HG03460 (cell line): ENCODE measurements at regions not wholly inside any gene's neighbourhood (a gene's known extent, or its start where the extent isn't known, plus 50 kb on each side); places are given as distances from the start of the nearest gene placed in this dataset.
"Not testable (repeated sequence)": the region's sequence is repeated elsewhere in the genome, so short reads cannot be mapped to it uniquely, and the experiment has no call there.

Experiments used
- ATAC-seq: cut with Tn5 transposase; IDR thresholded peaks from one replicate; pipeline ENCODE4 v1.9.1; 2021; ENCODE audit not compliant: unreplicated experiment

DNA sequence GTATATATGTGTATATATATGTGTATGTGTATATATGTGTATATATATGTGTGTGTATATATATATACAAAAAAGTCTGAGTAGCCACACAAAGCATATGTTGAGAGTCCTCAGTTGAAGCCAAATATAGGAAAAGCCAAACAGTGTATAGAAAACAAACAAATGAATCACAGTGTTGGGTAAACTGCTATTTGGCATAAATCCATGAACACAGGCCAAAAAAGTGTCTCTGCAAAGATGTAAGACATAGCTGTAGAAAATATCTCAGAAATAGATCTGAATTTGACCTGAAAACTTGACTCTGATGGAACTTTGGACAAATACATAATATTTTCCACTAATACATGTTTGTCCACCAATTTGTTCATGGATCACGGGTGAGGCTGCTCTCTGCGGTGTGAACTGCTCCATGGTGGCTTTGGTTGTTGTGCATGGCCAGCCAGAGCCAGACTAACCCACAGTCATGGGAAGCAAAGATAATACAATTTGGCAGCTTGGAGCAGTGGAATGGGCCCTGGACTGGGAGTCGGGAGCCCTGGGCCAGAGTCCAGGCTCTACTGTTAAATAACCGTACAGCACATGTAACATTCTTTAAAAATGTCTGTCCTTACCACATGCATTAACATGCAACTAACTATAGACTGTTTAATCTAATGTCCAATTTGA lies 76.9 kb upstream of the EED start:
- no peak for ATAC-seq

DNA sequence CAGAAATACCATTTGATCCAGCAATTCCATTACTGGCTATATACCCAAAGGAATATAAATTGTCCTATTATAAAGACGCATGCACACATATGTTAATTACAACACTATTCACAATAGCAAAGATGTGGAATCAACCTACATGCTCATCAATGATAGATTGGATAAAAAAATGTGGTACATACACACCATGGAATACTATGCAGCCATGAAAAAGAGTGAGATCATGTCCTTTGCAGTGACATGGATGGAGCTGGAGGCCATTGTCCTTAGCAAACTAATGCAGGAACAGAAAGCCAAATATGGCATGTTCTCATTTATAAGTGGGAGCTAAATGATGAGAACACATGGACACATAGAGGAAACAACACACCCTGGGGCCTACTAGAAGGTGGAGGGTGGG lies 78.3 kb upstream of the EED start:
- ATAC-seq: not testable (repeated sequence)

- no peak for ATAC-seq
These were observed 80.4 kb upstream of the EED start for GRCh38 chr11:86164106-86164505.

- ATAC-seq: not testable (repeated sequence)
These were observed 81.2 kb upstream of the EED start for GRCh38 chr11:86163221-86163876.

DNA sequence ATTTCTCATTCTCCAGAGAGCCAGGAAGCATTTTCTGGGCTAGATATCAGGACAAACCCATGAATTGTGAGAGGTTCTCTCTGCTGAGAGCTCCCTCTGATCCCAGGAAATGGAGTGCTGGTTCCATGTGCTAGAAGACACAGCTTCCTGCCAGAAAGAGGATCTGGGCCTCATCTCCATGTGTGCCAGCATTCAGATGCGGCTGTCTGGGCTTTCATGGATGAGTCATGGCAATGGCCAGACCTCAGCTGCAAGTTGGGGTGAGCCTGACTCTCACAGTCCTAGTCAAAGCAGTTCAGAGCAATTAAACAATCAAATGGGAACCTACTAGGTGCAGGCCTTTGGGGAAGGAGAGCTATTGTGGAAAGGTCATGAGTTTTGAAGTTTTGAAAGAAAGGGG lies 82.3 kb upstream of the EED start:
- ATAC-seq: no peak

DNA sequence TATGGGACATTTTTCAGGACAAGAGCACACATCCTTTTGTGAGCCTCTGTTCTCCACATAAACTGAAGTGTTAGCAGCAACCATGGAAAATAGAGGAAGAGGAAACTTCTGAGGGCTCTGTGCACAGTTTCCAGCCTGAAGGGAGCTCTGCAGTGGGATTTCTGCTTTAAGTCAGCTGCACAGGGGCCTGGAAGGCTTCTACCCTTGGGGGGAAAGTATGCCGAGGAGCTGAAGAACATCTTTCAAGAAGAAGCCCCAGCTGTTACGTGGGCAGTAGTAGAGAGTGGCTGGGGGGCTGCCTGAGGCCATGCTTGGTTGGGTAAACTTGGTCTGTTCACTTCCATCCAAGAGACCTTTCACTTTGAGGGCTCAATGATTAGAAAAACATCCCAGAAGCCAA lies 82.7 kb upstream of the EED start:
- ATAC-seq: no peak

DNA sequence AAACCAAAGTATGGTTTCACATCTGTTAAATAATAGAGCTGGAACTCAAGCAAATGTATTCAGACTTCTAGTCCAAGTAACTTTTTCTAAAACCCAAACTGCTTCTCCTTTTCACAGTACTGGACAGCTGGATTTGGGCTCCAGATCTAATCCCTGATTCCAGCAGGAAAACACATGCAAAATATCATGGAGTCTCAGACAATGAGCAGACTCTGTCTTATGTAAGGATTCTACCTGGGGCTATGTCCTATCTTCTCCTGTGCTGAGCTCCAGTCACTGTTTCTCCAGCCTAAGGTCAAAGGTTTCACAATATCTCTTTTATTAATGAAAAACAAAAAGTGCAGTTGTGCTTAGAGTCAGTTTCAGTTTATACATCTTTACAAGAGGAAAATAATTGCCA lies 83.2 kb upstream of the EED start:
- ATAC-seq: no peak

DNA sequence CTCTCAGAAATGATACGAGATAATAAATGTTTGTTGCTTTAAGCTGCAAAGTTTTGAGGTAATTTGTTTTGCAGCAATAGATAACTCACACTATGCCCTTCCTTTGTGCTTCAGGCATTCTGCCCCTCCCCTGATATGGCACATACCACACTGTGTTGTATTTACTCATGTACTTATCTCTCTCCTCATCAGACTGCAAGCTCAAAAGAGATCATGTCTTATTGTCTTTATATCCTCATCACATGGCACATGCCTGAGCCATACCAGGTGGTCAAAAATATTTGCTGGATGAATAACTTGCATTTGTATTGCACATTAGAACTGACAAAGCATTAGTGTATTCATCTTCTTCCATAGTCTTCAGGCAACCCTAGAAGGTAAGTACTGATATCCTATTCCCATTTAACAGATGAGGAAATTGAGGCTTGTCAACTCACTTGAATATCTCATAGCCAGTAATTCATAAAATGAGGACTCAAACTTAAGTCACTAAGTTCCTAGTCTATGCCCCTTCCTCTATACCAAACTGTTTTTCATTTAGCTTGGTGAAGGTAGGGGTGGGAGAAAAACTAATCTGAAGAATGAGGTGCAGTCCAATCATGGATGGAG lies 83.9 kb upstream of the EED start:
- no peak for ATAC-seq

DNA sequence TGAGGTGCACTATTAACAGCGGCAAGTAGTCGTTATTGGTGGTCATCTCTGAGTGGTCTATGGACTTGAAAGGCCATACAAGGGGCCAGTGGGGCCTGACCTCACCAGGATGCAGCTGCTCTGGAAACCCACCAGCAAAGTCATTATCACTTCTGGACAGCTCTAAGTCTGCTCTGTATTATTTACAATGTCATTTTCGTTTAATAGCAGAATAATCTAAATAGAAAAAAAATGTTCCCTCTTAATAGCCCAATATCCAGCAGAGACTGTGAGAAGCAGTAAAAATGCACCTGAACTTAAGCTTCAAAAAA lies 85.0 kb upstream of the EED start:
- ATAC-seq: no peak

DNA sequence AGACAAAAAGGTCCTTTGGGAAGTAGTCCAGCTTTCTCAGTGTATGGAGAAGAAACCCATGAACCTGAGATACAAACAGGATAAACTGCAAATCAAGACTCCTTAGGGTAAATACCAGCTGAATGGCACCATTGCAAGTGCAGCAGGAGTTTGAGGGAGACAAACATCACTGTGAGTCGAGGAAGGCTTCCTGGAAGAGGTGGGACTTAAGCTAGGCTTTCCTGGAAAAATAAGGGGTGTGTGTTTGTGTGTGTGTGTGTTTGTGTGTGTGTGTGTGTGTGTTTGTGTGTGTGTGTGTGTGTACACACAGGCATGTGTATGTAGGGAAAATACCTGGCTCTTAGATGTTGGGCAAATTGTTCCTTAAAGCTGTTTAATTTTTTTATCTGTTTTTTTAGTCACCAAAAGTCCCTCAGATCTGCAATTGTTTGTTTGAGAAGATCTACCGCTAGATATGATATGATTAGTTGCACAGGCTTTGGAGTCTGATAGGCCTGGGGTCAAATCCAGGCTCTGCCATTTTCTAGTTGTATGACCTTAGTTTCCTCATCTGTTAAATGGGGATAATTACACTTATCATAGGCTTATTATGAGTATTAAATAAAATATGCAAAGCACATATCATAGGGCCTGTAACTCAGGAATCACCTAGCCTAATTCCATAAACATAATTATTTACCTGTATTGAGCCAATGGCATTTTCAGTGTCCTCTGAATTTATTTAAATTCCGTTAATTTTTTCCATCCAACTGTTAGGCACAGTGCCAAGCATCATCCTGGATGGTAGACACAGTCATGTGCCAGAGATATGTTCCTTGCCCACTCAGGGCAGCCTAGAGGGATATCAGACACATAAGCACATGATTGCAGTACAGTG lies 85.6 kb upstream of the EED start:
- no peak for ATAC-seq

GRCh38 chr11:86157797-86158378 lies 86.7 kb upstream of the EED start:
- no peak for ATAC-seq

DNA sequence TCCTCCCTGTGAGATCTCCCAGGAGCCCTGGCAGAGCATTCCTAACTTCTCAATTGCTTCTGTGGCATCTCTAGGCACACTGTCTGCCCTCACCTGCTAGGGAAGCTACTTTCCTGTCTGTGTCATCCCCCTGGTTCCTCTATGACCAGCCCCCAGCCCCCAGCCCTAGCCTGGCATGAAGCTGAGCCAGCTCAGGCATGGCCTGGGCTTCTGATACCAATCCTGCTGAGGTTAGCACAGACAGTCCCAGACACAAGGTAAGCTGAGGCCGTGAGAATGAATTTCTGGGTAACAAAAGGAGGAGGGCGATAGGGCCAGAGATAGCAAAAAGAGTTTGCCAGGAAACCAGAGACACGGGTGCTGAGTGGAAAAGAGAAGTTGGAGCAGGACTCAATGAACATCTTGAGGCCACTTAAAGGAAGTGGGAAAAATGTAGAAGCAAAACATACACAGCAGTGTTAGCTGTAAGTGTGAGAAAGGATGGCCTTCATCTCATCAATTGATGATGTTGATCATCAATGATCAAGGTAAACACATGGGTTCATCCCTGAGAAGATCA lies 87.6 kb upstream of the PICALM start:
- ATAC-seq: no peak

- no peak for ATAC-seq
These were observed 86.4 kb upstream of the PICALM start for GRCh38 chr11:86155200-86155844.

GRCh38 chr11:86153439-86153838 lies 84.6 kb upstream of the PICALM start:
- ATAC-seq: no peak

GRCh38 chr11:86152901-86153300 lies 84.0 kb upstream of the PICALM start:
- ATAC-seq: no peak

DNA sequence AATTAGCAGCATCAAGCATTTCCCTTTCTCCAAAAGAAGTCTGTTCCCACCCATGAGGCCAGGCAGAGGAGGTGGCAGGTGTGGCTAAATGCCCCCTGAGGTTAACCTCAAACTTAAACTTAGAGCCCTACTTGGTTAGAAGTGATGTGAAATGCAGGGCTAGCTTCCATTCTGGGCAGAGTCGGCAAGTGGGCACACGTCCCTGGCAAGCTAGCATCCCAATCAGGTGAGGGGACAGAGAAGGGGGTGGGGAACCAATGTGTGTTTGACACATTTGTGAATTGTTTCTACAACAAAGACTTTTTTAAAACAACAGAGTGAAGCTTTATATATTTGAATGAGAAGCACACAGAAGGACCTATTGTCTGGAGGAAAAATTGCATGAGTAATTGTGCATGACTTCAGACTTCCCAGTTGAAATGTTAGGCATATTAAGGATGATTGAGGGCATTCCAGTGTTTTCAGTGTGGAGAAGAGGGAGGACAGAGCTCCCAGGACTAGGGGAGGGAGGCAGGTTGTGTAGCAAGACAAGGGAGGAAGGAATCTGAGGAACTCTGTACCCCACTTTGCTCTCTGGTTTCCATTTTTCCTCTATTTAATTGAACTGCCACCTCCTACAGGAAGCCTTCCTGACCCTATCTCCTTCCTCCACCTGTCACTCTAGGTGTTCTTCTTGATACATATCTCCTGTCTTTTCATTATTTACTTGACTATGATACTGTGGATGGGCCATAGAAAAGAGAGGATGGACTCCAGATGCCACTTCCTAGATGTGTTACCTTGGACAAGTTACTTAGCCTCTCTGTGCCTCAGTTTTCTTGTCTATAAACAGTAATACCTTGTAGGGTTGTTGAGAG lies 83.3 kb upstream of the PICALM start:
- ATAC-seq: no peak

DNA sequence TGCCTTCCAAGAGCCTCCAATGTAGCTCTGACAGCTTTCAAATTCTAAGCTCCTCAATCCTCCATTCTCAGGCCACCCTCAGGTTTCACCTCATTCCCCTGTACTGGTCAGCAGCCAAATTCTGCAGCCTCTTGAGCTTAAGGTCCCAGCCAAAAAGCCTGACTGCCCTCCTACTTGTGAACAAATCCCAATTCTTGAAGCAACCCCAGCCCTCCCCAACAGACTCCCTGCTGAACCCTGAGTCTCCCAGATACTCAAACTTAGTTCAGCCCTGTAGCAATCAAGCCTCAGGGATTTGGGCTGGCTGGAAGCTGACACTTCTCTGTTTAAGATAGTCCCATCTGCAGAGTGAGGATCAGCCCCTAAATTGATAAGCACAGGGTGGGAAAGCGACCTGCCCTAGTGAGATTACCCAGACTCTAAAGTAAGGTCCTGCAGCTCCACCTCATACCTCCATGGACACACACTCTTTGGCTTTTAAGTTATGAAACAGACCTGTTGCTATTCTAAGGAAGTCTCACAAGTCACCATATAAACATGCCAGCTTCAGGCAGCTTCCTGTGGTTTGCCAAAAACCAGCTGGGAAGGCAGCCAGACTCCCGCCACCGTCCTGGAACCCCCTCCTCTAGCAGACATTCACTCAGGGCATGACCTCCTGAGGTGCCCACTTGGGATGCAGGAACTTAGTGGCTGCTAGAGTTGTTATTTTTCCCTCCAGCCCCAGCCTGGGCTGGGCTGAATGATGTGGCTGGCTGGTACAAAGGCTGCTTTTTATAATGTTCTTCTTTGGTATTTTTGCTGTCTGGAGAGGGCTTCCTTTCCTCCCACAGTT lies 82.5 kb upstream of the PICALM start:
- ATAC-seq: no peak

DNA sequence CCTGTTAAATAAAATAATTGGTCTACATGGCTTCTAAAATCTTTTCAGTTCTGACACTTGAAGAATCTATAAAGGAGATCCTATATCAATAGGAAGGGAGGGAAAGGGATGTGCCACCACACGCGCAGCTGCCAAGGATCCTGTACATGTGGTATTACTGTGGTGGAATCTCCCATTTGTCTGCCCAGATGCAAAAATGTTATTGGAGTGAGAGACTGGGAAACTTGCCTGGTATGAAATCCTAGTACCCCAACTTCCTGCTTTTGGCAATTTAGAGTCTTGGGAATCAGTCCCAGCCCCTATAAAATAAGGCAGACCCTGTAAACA lies 81.9 kb upstream of the PICALM start:
- ATAC-seq: no peak

- no peak for ATAC-seq
These were observed 80.9 kb upstream of the PICALM start for GRCh38 chr11:86149792-86150191.
